ENCODE measurements at regions not wholly inside any gene's neighbourhood (a gene's known extent, or its start where the extent isn't known, plus 50 kb on each side); places are given as distances from the start of the nearest gene placed in this dataset.

- no peak for DNase-seq (ENCODE audit: low spot score)
Measured at GRCh38 chr16:73255031-73255430, 207.1 kb upstream of the ZFHX3 start.

GRCh38 chr16:73253922-73254480 is 206.1 kb upstream of the ZFHX3 start:
- DNase-seq (ENCODE audit: low spot score), result no peak

- DNase-seq (ENCODE audit: low spot score), result no peak
Measured at GRCh38 chr16:73252446-73252845, 204.5 kb upstream of the ZFHX3 start.

- no peak for DNase-seq (ENCODE audit: low spot score)
Measured at GRCh38 chr16:73251608-73252007, 203.7 kb upstream of the ZFHX3 start.

- no peak for DNase-seq (ENCODE audit: low spot score)
Measured at GRCh38 chr16:73248316-73248715, 200.4 kb upstream of the ZFHX3 start.

GRCh38 chr16:73240920-73241319 is 193.0 kb upstream of the ZFHX3 start:
- no peak for DNase-seq (ENCODE audit: low spot score)

- no peak for DNase-seq (ENCODE audit: low spot score)
Measured at GRCh38 chr16:73237601-73238000, 189.7 kb upstream of the ZFHX3 start.

- no peak for DNase-seq (ENCODE audit: low spot score)
Measured at GRCh38 chr16:73234496-73234895, 186.6 kb upstream of the ZFHX3 start.

- no peak for DNase-seq (ENCODE audit: low spot score)
Measured at GRCh38 chr16:73233846-73234424, 186.0 kb upstream of the ZFHX3 start.

GRCh38 chr16:73233329-73233765 is 185.4 kb upstream of the ZFHX3 start:
- DNase-seq (ENCODE audit: low spot score), result no peak

GRCh38 chr16:73232555-73233328 is 184.8 kb upstream of the ZFHX3 start:
- DNase-seq (ENCODE audit: low spot score), result peak; percentile 80

GRCh38 chr16:73231944-73232554 is 184.1 kb upstream of the ZFHX3 start:
- DNase-seq (ENCODE audit: low spot score), result no peak

- DNase-seq (ENCODE audit: low spot score), result no peak
Measured at GRCh38 chr16:73231379-73231778, 183.5 kb upstream of the ZFHX3 start.

- no peak for DNase-seq (ENCODE audit: low spot score)
Measured at GRCh38 chr16:73230651-73231050, 182.7 kb upstream of the ZFHX3 start.

GRCh38 chr16:73228649-73229048 is 180.7 kb upstream of the ZFHX3 start:
- peak; percentile 40 for DNase-seq (ENCODE audit: low spot score)

GRCh38 chr16:73226675-73227074 is 178.7 kb upstream of the ZFHX3 start:
- no peak for DNase-seq (ENCODE audit: low spot score)

GRCh38 chr16:73225983-73226382 is 178.1 kb upstream of the ZFHX3 start:
- no peak for DNase-seq (ENCODE audit: low spot score)

GRCh38 chr16:73220836-73221235 is 172.9 kb upstream of the ZFHX3 start:
- DNase-seq (ENCODE audit: low spot score), result no peak

GRCh38 chr16:73219176-73219575 is 171.2 kb upstream of the ZFHX3 start:
- DNase-seq (ENCODE audit: low spot score), result peak; percentile 6

GRCh38 chr16:73217654-73218053 is 169.7 kb upstream of the ZFHX3 start:
- no peak for DNase-seq (ENCODE audit: low spot score)

GRCh38 chr16:73216932-73217331 is 169.0 kb upstream of the ZFHX3 start:
- no peak for DNase-seq (ENCODE audit: low spot score)

GRCh38 chr16:73215678-73216377 is 167.9 kb upstream of the ZFHX3 start:
- no peak for DNase-seq (ENCODE audit: low spot score)
